22Rv1 (cell line): ENCODE measurements at regions not wholly inside any gene's neighbourhood (a gene's known extent, or its start where the extent isn't known, plus 50 kb on each side); places are given as distances from the start of the nearest gene placed in this dataset.

ENCODE experiments used
- ZFX ChIP-seq: fragments of 450-650 bp; IDR thresholded peaks from 2 replicates; pipeline ENCODE4 v1.6.1; 2017; ENCODE audit warnings: antibody characterized with exemption, borderline replicate concordance
- TF ChIP-seq, protein P1 (sequence below): fragments of 450-650 bp; IDR thresholded peaks from 2 replicates; pipeline ENCODE4 v1.5.1; 2017; ENCODE audit warnings: mild to moderate bottlenecking

DNA sequence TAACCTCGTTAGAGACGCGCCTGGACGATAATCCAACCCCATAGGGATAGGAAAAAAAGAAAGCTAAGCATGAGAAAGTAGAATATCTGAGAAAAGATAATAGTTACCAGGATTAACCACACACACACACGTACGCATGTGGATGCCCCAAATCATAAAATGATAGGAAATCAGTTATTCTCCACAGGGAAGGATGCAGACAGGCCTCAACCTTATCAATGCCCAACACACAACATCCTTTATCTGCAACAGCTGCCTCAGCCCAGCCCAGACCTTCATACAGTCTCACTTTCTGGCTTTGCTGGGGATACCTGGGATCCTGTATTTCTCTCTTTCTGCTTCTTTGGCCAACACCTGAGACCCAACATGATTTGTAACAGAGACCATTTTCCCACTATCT, 123.0 kb downstream of the NOC3L start:
- TF ChIP-seq, protein P1, sequence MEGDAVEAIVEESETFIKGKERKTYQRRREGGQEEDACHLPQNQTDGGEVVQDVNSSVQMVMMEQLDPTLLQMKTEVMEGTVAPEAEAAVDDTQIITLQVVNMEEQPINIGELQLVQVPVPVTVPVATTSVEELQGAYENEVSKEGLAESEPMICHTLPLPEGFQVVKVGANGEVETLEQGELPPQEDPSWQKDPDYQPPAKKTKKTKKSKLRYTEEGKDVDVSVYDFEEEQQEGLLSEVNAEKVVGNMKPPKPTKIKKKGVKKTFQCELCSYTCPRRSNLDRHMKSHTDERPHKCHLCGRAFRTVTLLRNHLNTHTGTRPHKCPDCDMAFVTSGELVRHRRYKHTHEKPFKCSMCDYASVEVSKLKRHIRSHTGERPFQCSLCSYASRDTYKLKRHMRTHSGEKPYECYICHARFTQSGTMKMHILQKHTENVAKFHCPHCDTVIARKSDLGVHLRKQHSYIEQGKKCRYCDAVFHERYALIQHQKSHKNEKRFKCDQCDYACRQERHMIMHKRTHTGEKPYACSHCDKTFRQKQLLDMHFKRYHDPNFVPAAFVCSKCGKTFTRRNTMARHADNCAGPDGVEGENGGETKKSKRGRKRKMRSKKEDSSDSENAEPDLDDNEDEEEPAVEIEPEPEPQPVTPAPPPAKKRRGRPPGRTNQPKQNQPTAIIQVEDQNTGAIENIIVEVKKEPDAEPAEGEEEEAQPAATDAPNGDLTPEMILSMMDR: no peak
- no peak for TF ChIP-seq ZFX
